ENCODE measurements at regions not wholly inside any gene's neighbourhood (a gene's known extent, or its start where the extent isn't known, plus 50 kb on each side); places are given as distances from the start of the nearest gene placed in this dataset.
A peak's percentile ranks its signal among the peaks of the same experiment; 100 is the strongest.
"Not testable (repeated sequence)": the region's sequence is repeated elsewhere in the genome, so short reads cannot be mapped to it uniquely, and the experiment has no call there.

DNA sequence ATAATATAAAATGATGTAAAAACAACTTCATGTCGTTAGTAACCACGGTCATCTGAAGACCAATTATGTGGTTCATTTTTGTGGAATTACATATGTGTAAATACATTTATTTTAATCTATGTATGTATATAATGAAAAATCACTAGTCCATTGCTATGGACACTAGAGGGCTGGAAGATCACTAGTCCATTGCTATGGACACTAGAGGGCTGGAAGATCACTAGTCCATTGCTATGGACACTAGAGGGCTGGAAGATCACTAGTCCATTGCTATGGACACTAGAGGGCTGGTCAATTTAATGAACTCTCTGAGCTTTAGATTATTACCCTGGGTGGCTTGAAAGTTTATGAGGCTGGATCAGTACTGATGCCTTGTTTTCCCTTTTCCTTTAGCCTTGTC is 474.5 kb downstream of the CD109 start:
- peak; percentile 88 for ATAC-seq

GRCh38 chr6:74170118-74170517 is 474.1 kb downstream of the CD109 start:
- no peak for FAIRE-seq
- H4K20me1 ChIP-seq (ENCODE audit: insufficient read depth, low read length), result no peaks in the 10 kb centered on the region
- DNase-seq (ENCODE audit: low spot score), result no peak
- H3K4me1 ChIP-seq (ENCODE audit: insufficient read depth, low read length), result no peaks in the 10 kb centered on the region
- no peaks in the 10 kb centered on the region for H3K36me3 ChIP-seq (replicated peaks in 1 of 2; ENCODE audit: control insufficient read depth in 1 of 2, insufficient read depth in 2 of 2, low read length in 2 of 2)
- ChIA-PET CTCF (ENCODE audit: low intra/inter-chr PET ratio, low total read pairs) (no interaction called here), POLR2A (no interaction called here)
- H3K4me3 ChIP-seq (replicated peaks in 1 of 3; ENCODE audit: insufficient read depth in 1 of 3, low read depth in 2 of 3, low read length in 3 of 3), result no peak overlapping the region
- no TSS peak for BruUV-seq (replicated peaks)
- no peaks in the 10 kb centered on the region for H3K27me3 ChIP-seq (ENCODE audit: control insufficient read depth in 1 of 2, insufficient read depth in 2 of 2, low read length in 2 of 2)
- H3K27ac ChIP-seq (ENCODE audit: extremely low read length, insufficient read depth, low read length), result no peak overlapping the region
- in situ Hi-C loops (cut with HindIII; ENCODE audit: extremely low pct_ligation_motif_present, low pct_unique_long_range_greater_than_20kb), result no loop called here
- no peak overlapping the region for H2AFZ ChIP-seq (ENCODE audit: low read length)
- ATAC-seq, result no peak
- no peak overlapping the region for H3K9ac ChIP-seq (ENCODE audit: insufficient read depth, low read depth, low read length)
- TF ChIP-seq ZNF124 (CRISPR knock-in tag; IDR thresholded peaks at IDR 0.05), result no peak
- no peak for TF ChIP-seq FOXC1 (CRISPR knock-in tag; IDR thresholded peaks at IDR 0.05; ENCODE audit: borderline replicate concordance)
- no peak for TF ChIP-seq RFX3 (CRISPR knock-in tag; IDR thresholded peaks at IDR 0.05)
- TF ChIP-seq ZFP62 (CRISPR knock-in tag; IDR thresholded peaks at IDR 0.05), result no peak
- no peak for TF ChIP-seq SP140L (CRISPR knock-in tag; IDR thresholded peaks at IDR 0.05; ENCODE audit: borderline replicate concordance)
- no peak for TF ChIP-seq NRL (CRISPR knock-in tag; IDR thresholded peaks at IDR 0.05; ENCODE audit: borderline replicate concordance)
- no peak for TF ChIP-seq ZNF672 (CRISPR knock-in tag; IDR thresholded peaks at IDR 0.05)
- no peak for TF ChIP-seq DNMT1 (CRISPR knock-in tag; IDR thresholded peaks at IDR 0.05)
- no peak for TF ChIP-seq BRF2 (CRISPR knock-in tag; IDR thresholded peaks at IDR 0.05)
- TF ChIP-seq ZNF615 (CRISPR knock-in tag; IDR thresholded peaks at IDR 0.05; ENCODE audit: borderline replicate concordance), result no peak
- TF ChIP-seq, protein P1, sequence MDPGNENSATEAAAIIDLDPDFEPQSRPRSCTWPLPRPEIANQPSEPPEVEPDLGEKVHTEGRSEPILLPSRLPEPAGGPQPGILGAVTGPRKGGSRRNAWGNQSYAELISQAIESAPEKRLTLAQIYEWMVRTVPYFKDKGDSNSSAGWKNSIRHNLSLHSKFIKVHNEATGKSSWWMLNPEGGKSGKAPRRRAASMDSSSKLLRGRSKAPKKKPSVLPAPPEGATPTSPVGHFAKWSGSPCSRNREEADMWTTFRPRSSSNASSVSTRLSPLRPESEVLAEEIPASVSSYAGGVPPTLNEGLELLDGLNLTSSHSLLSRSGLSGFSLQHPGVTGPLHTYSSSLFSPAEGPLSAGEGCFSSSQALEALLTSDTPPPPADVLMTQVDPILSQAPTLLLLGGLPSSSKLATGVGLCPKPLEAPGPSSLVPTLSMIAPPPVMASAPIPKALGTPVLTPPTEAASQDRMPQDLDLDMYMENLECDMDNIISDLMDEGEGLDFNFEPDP (CRISPR knock-in tag; conservative IDR thresholded peaks at IDR 0.05), result no peak
- WGBS (ENCODE audit: low lambda C conversion rate), result 8% methylated on average over 2 of the region's 2 CpGs
- H3K9me3 ChIP-seq (ENCODE audit: low read length), result no peaks in the 10 kb centered on the region
- intact Hi-C loops (cut with micrococcal nuclease; ENCODE audit: unreplicated experiment), result no loop called here
- H3K79me2 ChIP-seq (ENCODE audit: insufficient read depth, low read length), result no peaks in the 10 kb centered on the region
- H3K4me2 ChIP-seq (ENCODE audit: low read depth, low read length), result no peak overlapping the region

More for the DNA sequence above, 474.5 kb downstream of the CD109 start:
- H3K79me2 ChIP-seq (ENCODE audit: insufficient read depth, low read length); CTCF ChIA-PET (ENCODE audit: low intra/inter-chr PET ratio, low total read pairs); H3K9me3 ChIP-seq (ENCODE audit: low read length); H4K20me1 ChIP-seq (ENCODE audit: insufficient read depth, low read length); POLR2A ChIA-PET; H3K27ac ChIP-seq (ENCODE audit: extremely low read length, insufficient read depth, low read length); intact Hi-C loops (cut with micrococcal nuclease; ENCODE audit: unreplicated experiment); DNase-seq (ENCODE audit: low spot score); H3K4me1 ChIP-seq (ENCODE audit: insufficient read depth, low read length); H2AFZ ChIP-seq (ENCODE audit: low read length); H3K9ac ChIP-seq (ENCODE audit: insufficient read depth, low read depth, low read length); H3K4me3 ChIP-seq (replicated peaks in 1 of 3; ENCODE audit: insufficient read depth in 1 of 3, low read depth in 2 of 3, low read length in 3 of 3); H3K36me3 ChIP-seq (replicated peaks in 1 of 2; ENCODE audit: control insufficient read depth in 1 of 2, insufficient read depth in 2 of 2, low read length in 2 of 2); H3K4me2 ChIP-seq (ENCODE audit: low read depth, low read length); BruUV-seq (replicated peaks); FAIRE-seq; in situ Hi-C loops (cut with HindIII; ENCODE audit: extremely low pct_ligation_motif_present, low pct_unique_long_range_greater_than_20kb); H3K27me3 ChIP-seq (ENCODE audit: control insufficient read depth in 1 of 2, insufficient read depth in 2 of 2, low read length in 2 of 2): not testable (repeated sequence)
- WGBS (ENCODE audit: low lambda C conversion rate), result 1% methylated on average over 2 of the region's 2 CpGs

Data from HepG2 (cell line).